ENCODE measurements at regions not wholly inside any gene's neighbourhood (a gene's known extent, or its start where the extent isn't known, plus 50 kb on each side); places are given as distances from the start of the nearest gene placed in this dataset.

GRCh38 chr2:6429210-6429986 lies 436.3 kb downstream of the CMPK2 start:
- TF ChIP-seq, protein P1, sequence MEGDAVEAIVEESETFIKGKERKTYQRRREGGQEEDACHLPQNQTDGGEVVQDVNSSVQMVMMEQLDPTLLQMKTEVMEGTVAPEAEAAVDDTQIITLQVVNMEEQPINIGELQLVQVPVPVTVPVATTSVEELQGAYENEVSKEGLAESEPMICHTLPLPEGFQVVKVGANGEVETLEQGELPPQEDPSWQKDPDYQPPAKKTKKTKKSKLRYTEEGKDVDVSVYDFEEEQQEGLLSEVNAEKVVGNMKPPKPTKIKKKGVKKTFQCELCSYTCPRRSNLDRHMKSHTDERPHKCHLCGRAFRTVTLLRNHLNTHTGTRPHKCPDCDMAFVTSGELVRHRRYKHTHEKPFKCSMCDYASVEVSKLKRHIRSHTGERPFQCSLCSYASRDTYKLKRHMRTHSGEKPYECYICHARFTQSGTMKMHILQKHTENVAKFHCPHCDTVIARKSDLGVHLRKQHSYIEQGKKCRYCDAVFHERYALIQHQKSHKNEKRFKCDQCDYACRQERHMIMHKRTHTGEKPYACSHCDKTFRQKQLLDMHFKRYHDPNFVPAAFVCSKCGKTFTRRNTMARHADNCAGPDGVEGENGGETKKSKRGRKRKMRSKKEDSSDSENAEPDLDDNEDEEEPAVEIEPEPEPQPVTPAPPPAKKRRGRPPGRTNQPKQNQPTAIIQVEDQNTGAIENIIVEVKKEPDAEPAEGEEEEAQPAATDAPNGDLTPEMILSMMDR (IDR thresholded peaks at IDR 0.05; ENCODE audit: insufficient read depth, low read depth, low read length): no peak
- no peak for TF ChIP-seq EZH2 (IDR thresholded peaks at IDR 0.05; ENCODE audit: insufficient read depth, low read length)
